ENCODE measurements at regions not wholly inside any gene's neighbourhood (a gene's known extent, or its start where the extent isn't known, plus 50 kb on each side); places are given as distances from the start of the nearest gene placed in this dataset.

GRCh38 chr2:217055624-217056023 is 195.8 kb upstream of the TNP1 start:
- TF ChIP-seq, protein P1, sequence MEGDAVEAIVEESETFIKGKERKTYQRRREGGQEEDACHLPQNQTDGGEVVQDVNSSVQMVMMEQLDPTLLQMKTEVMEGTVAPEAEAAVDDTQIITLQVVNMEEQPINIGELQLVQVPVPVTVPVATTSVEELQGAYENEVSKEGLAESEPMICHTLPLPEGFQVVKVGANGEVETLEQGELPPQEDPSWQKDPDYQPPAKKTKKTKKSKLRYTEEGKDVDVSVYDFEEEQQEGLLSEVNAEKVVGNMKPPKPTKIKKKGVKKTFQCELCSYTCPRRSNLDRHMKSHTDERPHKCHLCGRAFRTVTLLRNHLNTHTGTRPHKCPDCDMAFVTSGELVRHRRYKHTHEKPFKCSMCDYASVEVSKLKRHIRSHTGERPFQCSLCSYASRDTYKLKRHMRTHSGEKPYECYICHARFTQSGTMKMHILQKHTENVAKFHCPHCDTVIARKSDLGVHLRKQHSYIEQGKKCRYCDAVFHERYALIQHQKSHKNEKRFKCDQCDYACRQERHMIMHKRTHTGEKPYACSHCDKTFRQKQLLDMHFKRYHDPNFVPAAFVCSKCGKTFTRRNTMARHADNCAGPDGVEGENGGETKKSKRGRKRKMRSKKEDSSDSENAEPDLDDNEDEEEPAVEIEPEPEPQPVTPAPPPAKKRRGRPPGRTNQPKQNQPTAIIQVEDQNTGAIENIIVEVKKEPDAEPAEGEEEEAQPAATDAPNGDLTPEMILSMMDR (IDR thresholded peaks at IDR 0.05): no peak
- TF ChIP-seq EZH2 (IDR thresholded peaks at IDR 0.05; ENCODE audit: borderline replicate concordance, insufficient read depth, low read depth, low read length, poor library complexity, severe bottlenecking): no peak
